Liver (tissue), 7 donors: ENCODE measurements at regions not wholly inside any gene's neighbourhood (a gene's known extent, or its start where the extent isn't known, plus 50 kb on each side); places are given as distances from the start of the nearest gene placed in this dataset.

Source experiments
- DNase-seq: peaks from one replicate; pipeline ENCODE4 v3.0.0-alpha.2; 2017; ENCODE audit warnings: low spot score
- H3K27ac ChIP-seq, 2 donors: one replicate each; pipeline ENCODE4 v1.7.0; 2013; ENCODE audit warnings: inconsistent platforms in 2 of 2, low read length in 2 of 2, control low read depth in 1 of 2, low read depth in 1 of 2, mild to moderate bottlenecking in 1 of 2
- H3K27me3 ChIP-seq, 4 donors: one replicate each; pipeline versions ENCODE4 v1.6.1 to v1.7.0; 2013; ENCODE audit warnings: low read length in 3 of 4, inconsistent platforms in 1 of 4, mild to moderate bottlenecking in 1 of 4, moderate library complexity in 1 of 4; ENCODE audit not compliant: control insufficient read depth in 4 of 4, insufficient read depth in 4 of 4
- H3K36me3 ChIP-seq, 4 donors: one replicate each; pipeline versions ENCODE4 v1.6.1 to v1.7.0; 2013; ENCODE audit warnings: low read length in 3 of 4, mild to moderate bottlenecking in 3 of 4, low read depth in 1 of 4, moderate library complexity in 1 of 4; ENCODE audit not compliant: control insufficient read depth in 4 of 4, insufficient read depth in 3 of 4
- H3K4me1 ChIP-seq, 4 donors: one replicate each; pipeline versions ENCODE4 v1.6.1 to v1.7.0; 2013; ENCODE audit warnings: low read length in 3 of 4, mild to moderate bottlenecking in 3 of 4, moderate library complexity in 1 of 4; ENCODE audit not compliant: control insufficient read depth in 4 of 4, insufficient read depth in 4 of 4
- H3K4me3 ChIP-seq, 3 donors: one replicate each; pipeline versions ENCODE4 v1.6.1 to v1.7.0; 2013; ENCODE audit warnings: low read length in 3 of 3, control low read depth in 1 of 3, low read depth in 1 of 3, mild to moderate bottlenecking in 1 of 3
- H3K9ac ChIP-seq, 2 donors: one replicate each; pipeline ENCODE4 v1.7.0; 2013; ENCODE audit warnings: low read length in 2 of 2, mild to moderate bottlenecking in 2 of 2, moderate library complexity in 2 of 2, control low read depth in 1 of 2, low read depth in 1 of 2
- H3K9me3 ChIP-seq, 4 donors: one replicate each; pipeline versions ENCODE4 v1.6.1 to v1.7.0; 2013; ENCODE audit warnings: low read length in 3 of 4; ENCODE audit not compliant: control insufficient read depth in 4 of 4
- FOXA1 ChIP-seq: IDR thresholded peaks from 2 replicates; pipeline ENCODE4 v1.6.1; 2016; ENCODE audit warnings: antibody characterized with exemption
- FOXA2 ChIP-seq: IDR thresholded peaks from 2 replicates; pipeline ENCODE4 v1.6.1; 2016; ENCODE audit warnings: antibody characterized with exemption
- GABPA ChIP-seq, 2 donors: IDR thresholded peaks in 1 of 2; conservative IDR thresholded peaks in 1 of 2; 2 replicates each; pipeline ENCODE4 v1.6.1; 2016; ENCODE audit warnings: antibody characterized with exemption in 2 of 2, mild to moderate bottlenecking in 1 of 2, moderate library complexity in 1 of 2
- HNF4A ChIP-seq, 2 donors: conservative IDR thresholded peaks; 2 replicates each; pipeline ENCODE4 v1.6.1; 2016; ENCODE audit warnings: antibody characterized with exemption in 2 of 2, mild to moderate bottlenecking in 2 of 2
- JUND ChIP-seq, 2 donors: IDR thresholded peaks; 2 replicates each; pipeline ENCODE4 v1.6.1; 2016; ENCODE audit warnings: antibody characterized with exemption in 2 of 2
- RXRA ChIP-seq, 2 donors: IDR thresholded peaks; 2 replicates each; pipeline ENCODE4 v1.6.1; 2017 to 2018; ENCODE audit warnings: antibody characterized with exemption in 2 of 2, mild to moderate bottlenecking in 1 of 2
- SP1 ChIP-seq: IDR thresholded peaks from 2 replicates; pipeline ENCODE4 v1.6.1; 2018; ENCODE audit warnings: antibody characterized with exemption, mild to moderate bottlenecking
- YY1 ChIP-seq: IDR thresholded peaks from 2 replicates; pipeline ENCODE4 v1.6.1; 2016; ENCODE audit warnings: antibody characterized with exemption, mild to moderate bottlenecking
- WGBS: extraction: QIAGEN DNeasy Blood & Tissue Kit; methylation state at CpG from one replicate; pipeline ENCODE4 v1.1.7; 2013; 5-methylcytosine and 5-hydroxymethylcytosine counted together
- TF ChIP-seq, protein P1 (sequence below): IDR thresholded peaks from 2 replicates; pipeline ENCODE4 v1.6.1; 2016; ENCODE audit warnings: antibody characterized with exemption, mild to moderate bottlenecking
- TF ChIP-seq, protein P2 (sequence below): IDR thresholded peaks from 2 replicates; pipeline ENCODE4 v1.6.1; 2016; ENCODE audit warnings: antibody characterized with exemption
- TF ChIP-seq, protein P3 (sequence below): IDR thresholded peaks from 2 replicates; pipeline ENCODE4 v1.6.1; 2016; ENCODE audit warnings: antibody characterized with exemption
- donor health status: healthy.
- donor health status: healthy.
- donor health status: healthy.
- donor health status: healthy.

DNA sequence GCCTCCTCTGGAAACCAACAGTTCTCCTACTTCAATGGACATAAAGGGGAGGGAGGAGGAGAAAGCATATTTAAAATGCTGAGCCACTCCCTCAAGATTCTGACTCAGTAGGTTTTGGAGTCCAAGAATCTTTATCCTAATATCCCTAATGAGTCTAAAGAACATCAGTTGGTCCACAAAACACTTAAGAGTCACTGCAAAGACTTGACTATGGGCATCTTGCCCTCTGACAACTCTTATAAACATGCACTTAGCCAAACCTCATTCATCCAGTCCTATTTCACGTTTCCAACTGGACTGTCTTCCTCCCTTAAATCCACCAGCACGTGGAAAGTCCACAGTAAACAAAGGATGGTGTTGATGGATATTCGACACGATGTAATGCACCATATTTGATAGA, 172.5 kb downstream of the FAM114A2 start (continued):
- TF ChIP-seq, protein P1, sequence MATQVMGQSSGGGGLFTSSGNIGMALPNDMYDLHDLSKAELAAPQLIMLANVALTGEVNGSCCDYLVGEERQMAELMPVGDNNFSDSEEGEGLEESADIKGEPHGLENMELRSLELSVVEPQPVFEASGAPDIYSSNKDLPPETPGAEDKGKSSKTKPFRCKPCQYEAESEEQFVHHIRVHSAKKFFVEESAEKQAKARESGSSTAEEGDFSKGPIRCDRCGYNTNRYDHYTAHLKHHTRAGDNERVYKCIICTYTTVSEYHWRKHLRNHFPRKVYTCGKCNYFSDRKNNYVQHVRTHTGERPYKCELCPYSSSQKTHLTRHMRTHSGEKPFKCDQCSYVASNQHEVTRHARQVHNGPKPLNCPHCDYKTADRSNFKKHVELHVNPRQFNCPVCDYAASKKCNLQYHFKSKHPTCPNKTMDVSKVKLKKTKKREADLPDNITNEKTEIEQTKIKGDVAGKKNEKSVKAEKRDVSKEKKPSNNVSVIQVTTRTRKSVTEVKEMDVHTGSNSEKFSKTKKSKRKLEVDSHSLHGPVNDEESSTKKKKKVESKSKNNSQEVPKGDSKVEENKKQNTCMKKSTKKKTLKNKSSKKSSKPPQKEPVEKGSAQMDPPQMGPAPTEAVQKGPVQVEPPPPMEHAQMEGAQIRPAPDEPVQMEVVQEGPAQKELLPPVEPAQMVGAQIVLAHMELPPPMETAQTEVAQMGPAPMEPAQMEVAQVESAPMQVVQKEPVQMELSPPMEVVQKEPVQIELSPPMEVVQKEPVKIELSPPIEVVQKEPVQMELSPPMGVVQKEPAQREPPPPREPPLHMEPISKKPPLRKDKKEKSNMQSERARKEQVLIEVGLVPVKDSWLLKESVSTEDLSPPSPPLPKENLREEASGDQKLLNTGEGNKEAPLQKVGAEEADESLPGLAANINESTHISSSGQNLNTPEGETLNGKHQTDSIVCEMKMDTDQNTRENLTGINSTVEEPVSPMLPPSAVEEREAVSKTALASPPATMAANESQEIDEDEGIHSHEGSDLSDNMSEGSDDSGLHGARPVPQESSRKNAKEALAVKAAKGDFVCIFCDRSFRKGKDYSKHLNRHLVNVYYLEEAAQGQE, result no peak
- TF ChIP-seq JUND (IDR thresholded peaks at IDR 0.05) (no peak), RXRA (IDR thresholded peaks at IDR 0.05) (no peak), YY1 (no peak), FOXA2 (no peak), SP1 (no peak), FOXA1 (no peak), HNF4A (conservative IDR thresholded peaks at IDR 0.05) (no peak)

DNA sequence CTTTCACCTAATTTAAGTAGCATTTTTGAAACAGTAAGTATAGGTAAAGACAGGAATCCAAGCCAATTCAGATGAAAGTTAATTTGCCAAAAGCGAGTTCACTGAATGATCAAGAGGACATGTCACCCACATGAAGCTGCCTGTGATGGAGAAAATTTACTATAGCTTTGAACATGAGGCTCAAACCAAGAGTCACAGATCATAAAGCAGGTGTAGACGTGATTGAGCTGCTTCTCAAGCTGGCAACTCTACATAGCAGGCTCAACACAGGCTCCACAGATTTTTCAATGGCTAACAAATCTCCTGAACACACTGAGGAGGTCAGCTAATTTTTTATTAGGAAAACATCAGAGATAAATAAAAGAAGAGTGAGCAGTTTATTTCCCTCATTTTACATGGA, 173.7 kb downstream of the FAM114A2 start:
- H3K36me3 ChIP-seq, result no peaks in the 10 kb centered on the region
- H3K27me3 ChIP-seq, result no peaks in the 10 kb centered on the region
- no peaks in the 10 kb centered on the region for H3K9me3 ChIP-seq
- H3K9ac ChIP-seq, result no peak overlapping the region
- TF ChIP-seq, protein P2, sequence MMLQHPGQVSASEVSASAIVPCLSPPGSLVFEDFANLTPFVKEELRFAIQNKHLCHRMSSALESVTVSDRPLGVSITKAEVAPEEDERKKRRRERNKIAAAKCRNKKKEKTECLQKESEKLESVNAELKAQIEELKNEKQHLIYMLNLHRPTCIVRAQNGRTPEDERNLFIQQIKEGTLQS, result no peak
- TF ChIP-seq GABPA (IDR thresholded peaks at IDR 0.05 in 1 of 2, conservative IDR thresholded peaks at IDR 0.05 in 1 of 2), result no peak
- 64% methylated on average over 2 of the region's 2 CpGs for WGBS
- DNase-seq, result no peak
- no peak overlapping the region for H3K27ac ChIP-seq
- no peaks in the 10 kb centered on the region for H3K4me1 ChIP-seq
- H3K4me3 ChIP-seq, result no peak overlapping the region

DNA sequence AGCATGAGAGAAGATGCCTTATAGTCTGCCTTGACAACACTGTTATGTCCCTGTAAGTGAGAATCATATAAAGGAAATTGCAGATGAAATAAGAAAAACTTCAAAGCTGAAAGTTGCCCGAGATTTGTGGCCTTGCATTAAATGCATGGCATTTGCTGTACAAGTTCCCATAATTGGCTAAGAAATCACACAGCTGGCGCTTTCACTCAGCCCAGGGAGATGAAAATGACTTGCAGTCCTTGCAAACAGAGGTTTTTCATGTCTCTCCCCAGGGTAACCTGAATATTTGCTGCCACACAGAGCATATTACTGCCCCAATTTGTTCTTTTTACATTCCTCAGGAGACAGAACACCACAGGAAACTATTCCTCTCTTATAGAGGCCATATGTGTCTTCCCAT, 174.8 kb downstream of the FAM114A2 start:
- no peak overlapping the region for H3K27ac ChIP-seq
- H3K9ac ChIP-seq, result no peak overlapping the region
- TF ChIP-seq SP1, result no peak
- TF ChIP-seq, protein P3, sequence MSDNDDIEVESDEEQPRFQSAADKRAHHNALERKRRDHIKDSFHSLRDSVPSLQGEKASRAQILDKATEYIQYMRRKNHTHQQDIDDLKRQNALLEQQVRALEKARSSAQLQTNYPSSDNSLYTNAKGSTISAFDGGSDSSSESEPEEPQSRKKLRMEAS, result no peak
- H3K4me3 ChIP-seq, result no peak overlapping the region
- H3K27me3 ChIP-seq, result no peaks in the 10 kb centered on the region
- no peaks in the 10 kb centered on the region for H3K36me3 ChIP-seq
- H3K4me1 ChIP-seq, result no peaks in the 10 kb centered on the region
- DNase-seq, result no peak
- H3K9me3 ChIP-seq, result no peaks in the 10 kb centered on the region
- 82% methylated on average over 2 of the region's 2 CpGs for WGBS
